IMR-90 (cell line): ENCODE measurements at regions not wholly inside any gene's neighbourhood (a gene's known extent, or its start where the extent isn't known, plus 50 kb on each side); places are given as distances from the start of the nearest gene placed in this dataset.

Source experiments
- ATAC-seq: fragments of 200-7000 bp; cut with Tn5 transposase; 2 replicates; pipeline ENCODE4 v1.9.1; 2020; ENCODE audit warnings: low read depth, mild to moderate bottlenecking, moderate library complexity
- BruUV-seq: library from RNA; stranded (reverse); fragments of 400-500 nt; replicated peaks from 2 replicates; lab custom pipeline; 2021; lab: Mats Ljungman, UMichigan
- CTCF ChIA-PET: fragments of 300-600 bp; formaldehyde crosslinking; extraction: SDS; loops from one replicate; lab custom pipeline; 2021; ENCODE audit warnings: antibody characterized with exemption; lab: Yijun Ruan, JAX
- POLR2A ChIA-PET: fragments of 300-600 bp; sonication (Branson Sonifier 250); formaldehyde crosslinking; loops from one replicate; lab custom pipeline; 2022; ENCODE audit warnings: antibody characterized with exemption; ENCODE audit not compliant: unreplicated experiment; lab: Charles Lee
- DNase-seq: peaks from one replicate; pipeline ENCODE4 v3.0.0; 2013
- H2AFZ ChIP-seq: replicated peaks from 2 replicates; pipeline ENCODE3; 2013; ENCODE audit warnings: low read length, mild to moderate bottlenecking; ENCODE audit not compliant: poor library complexity
- H2AK5ac ChIP-seq: 2 replicates; pipeline ENCODE4 v1.6.1; 2013; ENCODE audit warnings: low read depth, low read length, inconsistent platforms
- H2AK9ac ChIP-seq: replicated peaks from 2 replicates; pipeline ENCODE3; 2013; ENCODE audit warnings: mild to moderate bottlenecking, low read depth, low read length, moderate library complexity; ENCODE audit not compliant: poor library complexity
- H2BK120ac ChIP-seq: 2 replicates; pipeline ENCODE4 v1.6.1; 2013; ENCODE audit warnings: low read depth, low read length, inconsistent platforms
- H2BK15ac ChIP-seq: 3 replicates; pipeline ENCODE4 v1.6.1; 2013; ENCODE audit warnings: low read depth, low read length, inconsistent platforms
- H2BK20ac ChIP-seq: 2 replicates; pipeline ENCODE4 v1.6.1; 2013; ENCODE audit warnings: low read depth, mild to moderate bottlenecking, inconsistent platforms, low read length, moderate library complexity
- H2BK5ac ChIP-seq: 2 replicates; pipeline ENCODE4 v1.6.1; 2013; ENCODE audit warnings: mild to moderate bottlenecking, low read depth, low read length, inconsistent platforms; ENCODE audit not compliant: poor library complexity, severe bottlenecking
- H3K14ac ChIP-seq: replicated peaks from 2 replicates; pipeline ENCODE4 v1.6.1; 2013; ENCODE audit warnings: low read depth, low read length, inconsistent platforms
- H3K18ac ChIP-seq: 2 replicates; pipeline ENCODE4 v1.6.1; 2013; ENCODE audit warnings: low read depth, low read length, control low read depth
- H3K23ac ChIP-seq: 2 replicates; pipeline ENCODE4 v1.6.1; 2013; ENCODE audit warnings: low read depth, low read length, inconsistent platforms
- H3K27ac ChIP-seq: 2 replicates; pipeline ENCODE4 v1.5.1; 2013; ENCODE audit warnings: mild to moderate bottlenecking, control low read depth, low read length; ENCODE audit not compliant: insufficient read depth
- H3K27me3 ChIP-seq: 2 replicates; pipeline ENCODE4 v1.6.1; 2013; ENCODE audit warnings: low read length; ENCODE audit not compliant: control insufficient read depth, insufficient read depth
- H3K36me3 ChIP-seq: 2 replicates; pipeline ENCODE4 v1.6.1; 2013; ENCODE audit warnings: low read length, mixed read lengths; ENCODE audit not compliant: control insufficient read depth, insufficient read depth
- H3K4ac ChIP-seq: 2 replicates; pipeline ENCODE4 v1.6.1; 2013; ENCODE audit warnings: low read depth, low read length, inconsistent platforms
- H3K4me1 ChIP-seq: 2 replicates; pipeline ENCODE4 v1.6.1; 2013; ENCODE audit warnings: low read length, mixed read lengths; ENCODE audit not compliant: control insufficient read depth, insufficient read depth
- H3K4me2 ChIP-seq: 2 replicates; pipeline ENCODE4 v1.6.1; 2013; ENCODE audit warnings: low read depth, mild to moderate bottlenecking, control low read depth, low read length, moderate library complexity
- H3K4me3 ChIP-seq: 2 replicates; pipeline ENCODE4 v1.5.1; 2013; ENCODE audit warnings: low read depth, mild to moderate bottlenecking, control low read depth, low read length, moderate library complexity; ENCODE audit not compliant: insufficient read depth
- H3K56ac ChIP-seq: 2 replicates; pipeline ENCODE4 v1.6.1; 2013; ENCODE audit warnings: low read length, inconsistent platforms; ENCODE audit not compliant: insufficient read depth; ENCODE audit errors: extremely low read depth
- H3K79me1 ChIP-seq, 2 experiments: 2 replicates each; pipeline ENCODE4 v1.6.1; 2013; ENCODE audit warnings: low read length in 2 of 2, inconsistent platforms in 1 of 2, low read depth in 1 of 2
- H3K9ac ChIP-seq: 2 replicates; pipeline ENCODE4 v1.6.1; 2013; ENCODE audit warnings: low read depth, low read length, control low read depth
- H3K9me1 ChIP-seq: 2 replicates; pipeline ENCODE4 v1.6.1; 2013; ENCODE audit warnings: low read length, inconsistent platforms; ENCODE audit not compliant: insufficient read depth
- H3K9me3 ChIP-seq: 2 replicates; pipeline ENCODE4 v1.6.1; 2013; ENCODE audit warnings: low read length; ENCODE audit not compliant: control insufficient read depth, insufficient read depth
- H4K20me1 ChIP-seq: 2 replicates; pipeline ENCODE4 v1.6.1; 2013; ENCODE audit warnings: low read length, inconsistent platforms; ENCODE audit not compliant: insufficient read depth
- H4K5ac ChIP-seq: 2 replicates; pipeline ENCODE4 v1.6.1; 2013; ENCODE audit warnings: mild to moderate bottlenecking, low read depth, low read length, control low read depth
- H4K8ac ChIP-seq, 2 experiments: 2 replicates each; pipeline ENCODE4 v1.6.1; 2013; ENCODE audit warnings: low read depth in 2 of 2, low read length in 2 of 2, control low read depth in 1 of 2, inconsistent platforms in 1 of 2
- H4K91ac ChIP-seq: 2 replicates; pipeline ENCODE4 v1.6.1; 2013; ENCODE audit warnings: low read depth, low read length, inconsistent platforms; ENCODE audit not compliant: insufficient read depth
- BHLHE40 ChIP-seq: fragments of 150-350 bp; IDR thresholded peaks from 2 replicates; pipeline ENCODE4 v1.6.1; 2016; ENCODE audit warnings: mild to moderate bottlenecking, low read depth, low read length
- CEBPB ChIP-seq: IDR thresholded peaks from 2 replicates; pipeline ENCODE4 v1.6.1; 2012; ENCODE audit warnings: low read depth, low read length, improper control_type of control experiment
- CHD1 ChIP-seq: IDR thresholded peaks from 2 replicates; pipeline ENCODE4 v1.6.1; 2012; ENCODE audit warnings: low read depth, low read length, improper control_type of control experiment
- CTCF ChIP-seq: conservative IDR thresholded peaks from 2 replicates; pipeline ENCODE4 v1.5.1; 2012; ENCODE audit warnings: mild to moderate bottlenecking, low read depth, low read length, improper control_type of control experiment
- ELK1 ChIP-seq: fragments of 150-350 bp; IDR thresholded peaks from 2 replicates; pipeline ENCODE4 v1.6.1; 2016; ENCODE audit warnings: low read depth, mild to moderate bottlenecking, low read length, moderate library complexity, borderline replicate concordance
- FOS ChIP-seq: fragments of 150-350 bp; IDR thresholded peaks from 2 replicates; pipeline ENCODE4 v1.6.1; 2016; ENCODE audit warnings: low read depth, low read length
- MAFK ChIP-seq: IDR thresholded peaks from 2 replicates; pipeline ENCODE4 v1.6.1; 2012; ENCODE audit warnings: low read depth, low read length, improper control_type of control experiment
- MAZ ChIP-seq: IDR thresholded peaks from 2 replicates; pipeline ENCODE4 v1.6.1; 2012; ENCODE audit warnings: low read depth, mild to moderate bottlenecking, low read length, improper control_type of control experiment, moderate library complexity, borderline replicate concordance
- MXI1 ChIP-seq: IDR thresholded peaks from 2 replicates; pipeline ENCODE4 v1.6.1; 2012; ENCODE audit warnings: low read depth, mild to moderate bottlenecking, low read length, moderate library complexity, borderline replicate concordance
- NFE2L2 ChIP-seq: fragments of 150-350 bp; IDR thresholded peaks from 2 replicates; pipeline ENCODE4 v1.6.1; 2016; ENCODE audit warnings: low read depth, mild to moderate bottlenecking, low read length
- POLR2A ChIP-seq: IDR thresholded peaks from 2 replicates; pipeline ENCODE4 v1.6.1; 2012; ENCODE audit warnings: mild to moderate bottlenecking, low read depth, low read length
- RAD21 ChIP-seq: IDR thresholded peaks from 2 replicates; pipeline ENCODE4 v1.6.1; 2012; ENCODE audit warnings: low read length, improper control_type of control experiment
- RCOR1 ChIP-seq: IDR thresholded peaks from 2 replicates; pipeline ENCODE4 v1.6.1; 2012; ENCODE audit warnings: mild to moderate bottlenecking, low read length, improper control_type of control experiment; ENCODE audit not compliant: insufficient replicate concordance
- RFX5 ChIP-seq: IDR thresholded peaks from 2 replicates; pipeline ENCODE4 v1.8.0; 2012; ENCODE audit warnings: low read depth, mild to moderate bottlenecking, low read length, moderate library complexity
- SMC3 ChIP-seq: fragments of 150-350 bp; IDR thresholded peaks from 2 replicates; pipeline ENCODE4 v1.6.1; 2016; ENCODE audit warnings: low read depth, mild to moderate bottlenecking, antibody characterized with exemption, low read length, moderate library complexity
- USF2 ChIP-seq: fragments of 150-350 bp; IDR thresholded peaks from 2 replicates; pipeline ENCODE4 v1.6.1; 2017; ENCODE audit warnings: mild to moderate bottlenecking, antibody characterized with exemption, low read length, low read depth
- WGBS, 2 experiments: methylation state at CpG; one replicate each; pipeline versions ENCODE4 v1.1.5 to v1.1.7; 2013; ENCODE audit warnings: missing lambda C conversion rate in 2 of 2; ENCODE audit not compliant: insufficient read length in 1 of 2; ENCODE audit errors: extremely low coverage in 2 of 2; 5-methylcytosine and 5-hydroxymethylcytosine counted together
- dilution Hi-C: fragments of 300-500 bp; cut with HindIII; formaldehyde crosslinking; loops from one replicate; pipeline ENCODE4 v1.14.3; 2018; ENCODE audit warnings: low sequenced_read_pairs; ENCODE audit not compliant: unreplicated experiment
- in situ Hi-C: fragments of 300-500 bp; cut with MboI; formaldehyde crosslinking; loops from 3 replicates; pipeline ENCODE4 v1.14.3; 2019; ENCODE audit warnings: low sequenced_read_pairs, inconsistent platforms, mixed read lengths
- intact Hi-C: fragments of 100-400 bp; cut with micrococcal nuclease; formaldehyde crosslinking; loops from 2 replicates; pipeline ENCODE4 v1.10.0; 2022

- ChIA-PET POLR2A (no interaction called here), CTCF (interaction anchor here (0.6 kb wide), 1 partner anchor 153 kb away, joined by 3 read pairs; no protein-coding TSS in a partner anchor)
- Histone ChIP-seq H3K9me3 (no peaks in the 10 kb centered on the region), H3K14ac (no peak overlapping the region), H3K4me3 (no peak overlapping the region), H4K5ac (no peak overlapping the region), H3K56ac (no peak overlapping the region), H4K91ac (no peak overlapping the region), H3K9me1 (0 out of 2 replicates have a peak, but pooled peaks cover 2% of the 10 kb centered on the region), H3K23ac (no peak overlapping the region), H2BK120ac (no peak overlapping the region), H2AK9ac (no peak overlapping the region), H2BK20ac (no peak overlapping the region), H3K27ac (no peak overlapping the region), H3K4me1 (peaks cover 4% of the 10 kb centered on the region), H4K8ac (no peak overlapping the region), H2BK15ac (no peak overlapping the region), H3K27me3 (no peaks in the 10 kb centered on the region), H3K18ac (no peak overlapping the region), H3K36me3 (no peaks in the 10 kb centered on the region), H2BK5ac (no peak overlapping the region), H4K20me1 (no peaks in the 10 kb centered on the region), H2AFZ (no peak overlapping the region), H2AK5ac (no peak overlapping the region), H3K9ac (no peak overlapping the region), H3K4me2 (no peak overlapping the region), H3K4ac (no peak overlapping the region), H3K79me1 (peaks cover 0 to 6% of the 10 kb centered on the region in 2 experiments; a peak in 2 of 4 replicates)
- ATAC-seq: no peak
- DNase-seq: no peak
- intact Hi-C loops: no loop called here
- in situ Hi-C loops: no loop called here
- dilution Hi-C loops: loop anchor here (25.0 kb wide), 1 partner anchor 222 kb away; no protein-coding TSS in a partner anchor
- TF ChIP-seq NFE2L2: no peak
- no peak for TF ChIP-seq CTCF
- TF ChIP-seq RCOR1: no peak
- TF ChIP-seq CHD1: no peak
- no peak for TF ChIP-seq ELK1
- TF ChIP-seq POLR2A: no peak
- no peak for TF ChIP-seq USF2
- no peak for TF ChIP-seq BHLHE40
- TF ChIP-seq RFX5: no peak
- no peak for TF ChIP-seq MXI1
- TF ChIP-seq FOS: no peak
- no peak for TF ChIP-seq MAFK
- no peak for TF ChIP-seq CEBPB
- no peak for TF ChIP-seq MAZ
- no peak for TF ChIP-seq RAD21
- no peak for TF ChIP-seq SMC3
- BruUV-seq: no TSS peak
- no CpG with 5 or more reads among the region's 3 CpGs for WGBS, 2 experiments
Measured at GRCh38 chr9:21565155-21565554, 83.0 kb upstream of the IFNE start.
